ENCODE measurements at regions not wholly inside any gene's neighbourhood (a gene's known extent, or its start where the extent isn't known, plus 50 kb on each side); places are given as distances from the start of the nearest gene placed in this dataset.

GRCh38 chr10:31694126-31694685 lies 234.4 kb downstream of the ARHGAP12 start:
- H3K79me2 ChIP-seq (ENCODE audit: insufficient read depth, low read length), result no peaks in the 10 kb centered on the region
- no peaks in the 10 kb centered on the region for H3K27me3 ChIP-seq (ENCODE audit: insufficient read depth, low read length)
- H3K4me2 ChIP-seq (ENCODE audit: low read length), result no peak overlapping the region
- H3K4me3 ChIP-seq (ENCODE audit: low read depth, low read length, poor library complexity, severe bottlenecking), result no peak overlapping the region
- no peaks in the 10 kb centered on the region for H4K20me1 ChIP-seq (ENCODE audit: insufficient read depth, low read length)
- H3K36me3 ChIP-seq (ENCODE audit: insufficient read depth, low read length), result no peaks in the 10 kb centered on the region
- H3K27ac ChIP-seq (ENCODE audit: low read depth, low read length, poor library complexity, severe bottlenecking), result no peak overlapping the region
- H3K4me1 ChIP-seq (ENCODE audit: insufficient read depth, low read length, severe bottlenecking), result no peaks in the 10 kb centered on the region
- no peaks in the 10 kb centered on the region for H3F3A ChIP-seq (ENCODE audit: insufficient read depth, low read length)
- H2AFZ ChIP-seq (ENCODE audit: low read length), result no peak overlapping the region
- no peaks in the 10 kb centered on the region for H3K9me2 ChIP-seq (ENCODE audit: low read depth, low read length)
- H3K9ac ChIP-seq (ENCODE audit: low read length), result no peak overlapping the region
- TF ChIP-seq EZH2 (IDR thresholded peaks at IDR 0.05; ENCODE audit: borderline replicate concordance, low read length) (no peak), CTCF (IDR thresholded peaks at IDR 0.05; ENCODE audit: low read length) (no peak)
- no peaks in the 10 kb centered on the region for H3K9me3 ChIP-seq (ENCODE audit: low read length)

DNA sequence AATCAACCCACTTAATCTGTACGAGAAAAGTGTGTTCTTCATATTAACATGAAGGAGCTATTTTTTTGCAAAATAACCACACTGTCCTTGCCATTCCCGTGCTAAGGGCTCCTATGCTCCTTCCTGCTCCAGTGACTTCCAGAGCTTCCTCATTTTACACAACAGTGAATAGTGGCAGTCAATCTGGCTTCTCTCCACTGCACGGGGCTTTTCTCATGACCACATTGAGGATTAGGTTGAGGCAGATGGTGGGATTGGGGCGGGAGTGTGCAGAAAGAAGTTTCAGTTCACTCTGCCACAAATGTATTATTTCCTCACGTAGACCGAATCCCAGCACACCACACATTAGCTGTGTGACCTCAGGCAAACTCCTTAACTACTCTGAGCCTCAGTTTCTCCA lies 235.1 kb downstream of the ARHGAP12 start:
- H3K27me3 ChIP-seq (ENCODE audit: insufficient read depth, low read length), result no peaks in the 10 kb centered on the region
- no peak overlapping the region for H3K27ac ChIP-seq (ENCODE audit: low read depth, low read length, poor library complexity, severe bottlenecking)
- H4K20me1 ChIP-seq (ENCODE audit: insufficient read depth, low read length), result no peaks in the 10 kb centered on the region
- H3F3A ChIP-seq (ENCODE audit: insufficient read depth, low read length), result no peaks in the 10 kb centered on the region
- no peak overlapping the region for H2AFZ ChIP-seq (ENCODE audit: low read length)
- H3K36me3 ChIP-seq (ENCODE audit: insufficient read depth, low read length), result no peaks in the 10 kb centered on the region
- TF ChIP-seq CTCF (IDR thresholded peaks at IDR 0.05; ENCODE audit: low read length), result no peak
- TF ChIP-seq EZH2 (IDR thresholded peaks at IDR 0.05; ENCODE audit: borderline replicate concordance, low read length), result no peak
- no peaks in the 10 kb centered on the region for H3K79me2 ChIP-seq (ENCODE audit: insufficient read depth, low read length)
- H3K4me3 ChIP-seq (ENCODE audit: low read depth, low read length, poor library complexity, severe bottlenecking), result no peak overlapping the region
- no peaks in the 10 kb centered on the region for H3K9me2 ChIP-seq (ENCODE audit: low read depth, low read length)
- no peaks in the 10 kb centered on the region for H3K9me3 ChIP-seq (ENCODE audit: low read length)
- no peak overlapping the region for H3K9ac ChIP-seq (ENCODE audit: low read length)
- no peak overlapping the region for H3K4me2 ChIP-seq (ENCODE audit: low read length)
- no peaks in the 10 kb centered on the region for H3K4me1 ChIP-seq (ENCODE audit: insufficient read depth, low read length, severe bottlenecking)

- Histone ChIP-seq H3K4me3 (ENCODE audit: low read depth, low read length, poor library complexity, severe bottlenecking) (no peak overlapping the region), H3K9me3 (ENCODE audit: low read length) (no peaks in the 10 kb centered on the region), H4K20me1 (ENCODE audit: insufficient read depth, low read length) (no peaks in the 10 kb centered on the region), H3K9ac (ENCODE audit: low read length) (no peak overlapping the region), H3K4me1 (ENCODE audit: insufficient read depth, low read length, severe bottlenecking) (no peaks in the 10 kb centered on the region), H3K27me3 (ENCODE audit: insufficient read depth, low read length) (no peaks in the 10 kb centered on the region), H3F3A (ENCODE audit: insufficient read depth, low read length) (no peaks in the 10 kb centered on the region), H3K9me2 (ENCODE audit: low read depth, low read length) (no peaks in the 10 kb centered on the region), H3K27ac (ENCODE audit: low read depth, low read length, poor library complexity, severe bottlenecking) (no peak overlapping the region), H2AFZ (ENCODE audit: low read length) (no peak overlapping the region), H3K79me2 (ENCODE audit: insufficient read depth, low read length) (no peaks in the 10 kb centered on the region), H3K4me2 (ENCODE audit: low read length) (no peak overlapping the region), H3K36me3 (ENCODE audit: insufficient read depth, low read length) (no peaks in the 10 kb centered on the region)
- TF ChIP-seq EZH2 (IDR thresholded peaks at IDR 0.05; ENCODE audit: borderline replicate concordance, low read length) (no peak), CTCF (IDR thresholded peaks at IDR 0.05; ENCODE audit: low read length) (no peak)
Observed at GRCh38 chr10:31689233-31689632, 239.4 kb downstream of the ARHGAP12 start.

Measured in OCI-LY1 (cell line).